8988T (cell line): ENCODE measurements at regions not wholly inside any gene's neighbourhood (a gene's known extent, or its start where the extent isn't known, plus 50 kb on each side); places are given as distances from the start of the nearest gene placed in this dataset.

Experiments
- DNase-seq: peaks from one replicate; pipeline ENCODE4 v3.0.0; 2011

GRCh38 chr16:65876056-65876408, 490.5 kb upstream of the CDH5 start:
- DNase-seq: no peak

- no peak for DNase-seq
These were observed 491.0 kb upstream of the CDH5 start for GRCh38 chr16:65875381-65876055.

GRCh38 chr16:65869261-65869660, 497.2 kb upstream of the CDH5 start:
- no peak for DNase-seq

GRCh38 chr16:65867276-65867960, 499.1 kb upstream of the CDH5 start:
- DNase-seq: no peak

DNA sequence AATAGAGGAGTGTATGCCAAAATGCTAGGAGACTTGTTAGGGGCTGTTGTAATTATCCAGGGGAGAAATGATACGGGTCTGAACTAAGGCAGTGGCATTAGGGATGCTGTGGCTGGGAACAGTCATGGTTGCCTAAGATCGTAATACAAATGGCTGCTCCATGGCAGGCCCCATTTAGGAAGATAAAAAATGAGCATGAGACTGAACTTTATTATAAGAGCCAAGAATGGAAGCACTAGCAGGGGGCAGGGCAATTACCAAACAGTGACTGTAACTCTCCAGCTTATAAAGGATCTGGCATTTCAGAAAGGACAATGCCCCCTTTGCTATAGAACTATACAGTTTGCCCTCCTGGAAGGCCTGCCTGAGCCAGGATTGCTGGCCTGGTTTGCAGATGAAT, 503.3 kb upstream of the CDH5 start:
- no peak for DNase-seq

- no peak for DNase-seq
These were observed 505.3 kb upstream of the CDH5 start for GRCh38 chr16:65861131-65861731.

DNA sequence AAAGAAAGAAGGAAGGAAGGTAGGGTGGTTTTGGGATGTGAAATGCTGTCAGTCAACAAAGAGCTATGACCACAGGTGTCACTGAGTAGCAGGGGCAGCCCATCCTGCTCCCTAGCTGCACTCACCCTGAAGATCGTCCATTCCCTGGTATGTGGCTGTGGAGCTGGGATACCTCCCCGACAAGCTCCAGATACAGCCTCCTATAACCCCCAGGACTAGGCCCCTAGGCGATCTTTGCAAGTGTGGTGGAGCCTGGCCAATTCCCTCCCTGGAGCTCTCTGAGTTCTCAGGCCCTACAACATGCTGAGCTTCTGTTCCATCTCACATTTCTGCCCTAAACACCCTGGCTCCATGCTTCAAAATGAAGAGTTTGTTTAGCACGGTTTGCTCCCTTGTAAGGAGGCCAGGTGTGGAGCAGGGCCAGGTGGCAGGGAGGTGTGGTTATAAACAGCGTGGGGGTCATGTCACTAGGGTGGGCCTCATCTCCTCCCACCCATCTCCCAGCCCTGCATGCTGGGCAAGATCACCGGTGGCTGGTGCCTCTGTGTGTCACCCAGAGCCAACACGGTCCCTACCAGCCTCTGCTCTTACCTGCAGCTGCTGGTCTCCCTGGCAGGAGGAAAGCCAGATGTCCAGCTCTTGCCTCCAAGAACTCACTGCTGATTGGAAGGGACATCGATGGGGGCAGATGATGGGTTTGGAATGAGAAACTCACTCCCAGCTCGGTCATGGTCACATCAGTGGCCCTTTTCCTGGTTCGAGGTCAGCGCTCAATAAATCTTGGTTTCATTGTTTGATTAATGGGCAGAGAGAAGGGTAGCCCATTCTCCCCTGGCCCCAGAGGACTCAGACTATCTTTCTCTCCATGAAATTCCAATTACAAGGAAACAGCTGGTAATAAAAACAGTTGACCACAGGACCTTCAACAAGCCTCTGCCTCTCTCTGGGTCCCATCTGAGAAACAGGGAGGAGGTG, 511.0 kb upstream of the CDH5 start:
- no peak for DNase-seq

DNA sequence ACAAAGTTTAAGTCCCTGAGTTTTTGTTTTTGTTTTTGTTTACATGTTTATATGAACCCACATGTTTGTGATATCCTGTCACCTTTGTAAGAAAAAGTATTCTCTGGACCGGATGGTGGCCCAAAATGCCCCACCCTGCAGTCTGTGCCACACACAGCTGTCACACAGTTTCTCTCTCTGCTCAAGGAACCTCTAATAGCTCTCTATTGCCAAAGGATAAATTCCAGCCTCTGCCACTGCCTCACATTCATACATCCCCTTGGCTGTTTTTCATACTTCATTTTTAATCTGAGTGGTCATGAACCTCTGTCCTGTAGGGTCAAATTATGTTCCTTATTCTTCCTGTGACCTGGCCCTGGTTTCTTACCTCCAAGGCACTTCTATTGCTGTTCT, 520.3 kb upstream of the CDH5 start:
- DNase-seq: no peak

GRCh38 chr16:65845466-65846209, 520.9 kb upstream of the CDH5 start:
- no peak for DNase-seq

DNA sequence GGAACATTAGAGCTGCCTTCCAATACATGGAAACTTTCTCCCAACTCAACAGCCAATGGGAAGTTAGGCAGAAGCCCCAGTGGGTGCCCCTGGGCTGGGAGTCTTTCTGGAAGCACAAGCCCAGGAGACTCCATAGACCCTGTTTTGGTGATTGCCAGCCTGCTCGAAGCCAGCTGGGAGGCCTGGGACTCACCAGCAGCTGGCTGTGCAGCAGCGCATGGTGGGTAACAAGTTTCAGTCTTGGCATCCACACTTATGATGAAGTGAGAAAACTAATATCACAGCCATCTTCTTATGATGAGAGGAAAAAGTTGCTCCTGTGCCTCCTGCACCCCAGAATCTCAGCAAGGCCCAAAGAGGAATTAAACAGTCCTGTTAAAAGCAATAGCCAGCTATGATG, 522.5 kb upstream of the CDH5 start:
- no peak for DNase-seq

DNA sequence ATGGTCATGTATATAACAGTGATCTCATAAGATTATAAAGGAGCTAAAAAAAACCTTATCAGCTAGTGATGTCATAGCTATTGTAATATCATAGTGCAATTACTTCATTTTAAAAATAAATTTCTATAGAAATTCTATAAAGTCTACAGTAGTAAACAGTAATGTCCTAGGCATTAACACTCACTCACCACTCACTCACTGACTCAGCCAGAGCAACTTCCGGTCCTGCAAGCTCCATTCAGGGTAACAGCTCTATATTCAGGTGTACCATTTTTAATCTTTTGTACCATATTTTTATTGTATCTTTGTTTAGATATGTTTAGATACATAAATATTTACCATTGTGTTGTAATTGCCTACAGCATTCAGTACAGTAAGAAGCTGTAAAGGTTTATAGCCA, 524.4 kb upstream of the CDH5 start:
- no peak for DNase-seq

DNA sequence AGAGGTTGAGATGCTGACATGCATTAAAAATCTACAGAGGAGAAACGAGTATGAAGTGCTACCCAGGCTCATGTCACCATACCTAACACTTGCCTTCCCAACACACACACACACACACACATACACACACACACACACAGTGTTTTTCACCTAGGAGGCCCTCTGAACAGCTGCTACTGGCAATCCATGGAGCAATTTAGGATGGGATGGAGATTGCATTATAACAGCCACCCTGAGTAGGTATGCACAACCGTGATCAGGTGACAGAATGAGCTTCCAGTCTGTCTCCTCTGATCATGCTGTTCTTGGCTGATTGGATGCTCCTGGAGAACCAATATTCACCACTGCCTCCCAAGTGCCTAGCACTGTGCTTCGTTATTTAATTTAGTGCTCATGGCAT, 528.5 kb upstream of the CDH5 start:
- DNase-seq: no peak

DNA sequence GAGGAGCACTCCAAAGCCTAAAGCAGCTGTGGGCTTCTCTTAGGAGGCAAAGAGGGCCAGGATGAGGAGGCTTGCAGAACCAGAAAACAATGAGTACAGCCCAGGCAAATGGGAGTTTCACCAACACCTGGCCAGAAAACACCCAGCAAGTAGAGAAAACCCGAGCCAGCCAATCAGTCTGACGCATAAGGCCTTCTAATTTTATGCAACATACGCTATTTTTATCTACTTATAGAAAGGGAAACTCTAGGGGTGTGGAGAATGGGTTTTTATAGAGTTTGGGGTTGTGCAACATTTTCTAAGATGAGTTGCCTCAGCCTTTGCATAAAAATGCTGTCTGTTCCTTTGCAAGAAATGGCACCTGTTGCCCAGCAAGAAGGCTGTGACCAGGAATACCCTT, 529.0 kb upstream of the CDH5 start:
- no peak for DNase-seq

GRCh38 chr16:65834688-65835087, 531.8 kb upstream of the CDH5 start:
- no peak for DNase-seq

- DNase-seq: no peak
These were observed 533.2 kb upstream of the CDH5 start for GRCh38 chr16:65833171-65833871.

GRCh38 chr16:65832679-65833078, 533.8 kb upstream of the CDH5 start:
- DNase-seq: no peak

GRCh38 chr16:65831903-65832666, 534.4 kb upstream of the CDH5 start:
- DNase-seq: no peak

- no peak for DNase-seq
These were observed 537.4 kb upstream of the CDH5 start for GRCh38 chr16:65829076-65829475.

- DNase-seq: no peak
These were observed 538.2 kb upstream of the CDH5 start for GRCh38 chr16:65828296-65828695.

GRCh38 chr16:65827231-65827630, 539.3 kb upstream of the CDH5 start:
- no peak for DNase-seq

GRCh38 chr16:65825191-65825856, 541.2 kb upstream of the CDH5 start:
- no peak for DNase-seq
